K562 (cell line): ENCODE measurements at regions not wholly inside any gene's neighbourhood (a gene's known extent, or its start where the extent isn't known, plus 50 kb on each side); places are given as distances from the start of the nearest gene placed in this dataset.

Source experiments
- EZH2 ChIP-seq: IDR thresholded peaks from 2 replicates; pipeline ENCODE4 v1.6.1; 2012; ENCODE audit warnings: low read depth, mild to moderate bottlenecking, inconsistent platforms, low read length, borderline replicate concordance
- KAT7 ChIP-seq: sonication (generic); formaldehyde crosslinking; IDR thresholded peaks from 2 replicates; pipeline ENCODE4 v1.8.0; 2022; ENCODE audit warnings: missing genetic modification reagents, mild to moderate bottlenecking, borderline replicate concordance
- KDM1A ChIP-seq, 2 experiments: fragments of 450-650 bp; IDR thresholded peaks; 2 replicates each; pipeline ENCODE4 v1.6.1; 2016; ENCODE audit warnings: mild to moderate bottlenecking in 2 of 2
- MED1 ChIP-seq: sonication (generic); formaldehyde crosslinking; IDR thresholded peaks from 2 replicates; pipeline ENCODE4 v1.8.1; 2023; ENCODE audit warnings: missing genetic modification reagents, borderline replicate concordance
- NELFE ChIP-seq: IDR thresholded peaks from 2 replicates; pipeline ENCODE4 v1.6.1; 2011; ENCODE audit warnings: mild to moderate bottlenecking; ENCODE audit not compliant: insufficient read depth, insufficient read length
- NR2C1 ChIP-seq, 2 experiments: fragments of 450-650 bp; IDR thresholded peaks; 2 replicates each; pipeline ENCODE4 v1.6.1; 2017; ENCODE audit warnings: mild to moderate bottlenecking in 2 of 2, antibody characterized with exemption in 1 of 2, inconsistent platforms in 1 of 2, missing compliant biosample characterization in 1 of 2, missing genetic modification characterization in 1 of 2
- NUFIP1 ChIP-seq: fragments of 450-650 bp; IDR thresholded peaks from 2 replicates; pipeline ENCODE4 v1.6.1; 2018; ENCODE audit not compliant: partially characterized antibody
- SETDB1 ChIP-seq: IDR thresholded peaks from one replicate; pipeline ENCODE4 v1.6.1; 2012; ENCODE audit warnings: low read length, control low read depth, inconsistent platforms
- SIX5 ChIP-seq, 2 experiments: IDR thresholded peaks; 2 replicates each; pipeline ENCODE4 v1.6.1; 2011; ENCODE audit warnings: low read length in 2 of 2, borderline replicate concordance in 1 of 2, low read depth in 1 of 2, mild to moderate bottlenecking in 1 of 2, moderate library complexity in 1 of 2; ENCODE audit not compliant: insufficient read depth in 1 of 2
- TF ChIP-seq, protein P1 (sequence below): sonication (generic); formaldehyde crosslinking; IDR thresholded peaks from 2 replicates; pipeline ENCODE4 v1.9.0; 2022; ENCODE audit warnings: mild to moderate bottlenecking, missing genetic modification reagents

DNA sequence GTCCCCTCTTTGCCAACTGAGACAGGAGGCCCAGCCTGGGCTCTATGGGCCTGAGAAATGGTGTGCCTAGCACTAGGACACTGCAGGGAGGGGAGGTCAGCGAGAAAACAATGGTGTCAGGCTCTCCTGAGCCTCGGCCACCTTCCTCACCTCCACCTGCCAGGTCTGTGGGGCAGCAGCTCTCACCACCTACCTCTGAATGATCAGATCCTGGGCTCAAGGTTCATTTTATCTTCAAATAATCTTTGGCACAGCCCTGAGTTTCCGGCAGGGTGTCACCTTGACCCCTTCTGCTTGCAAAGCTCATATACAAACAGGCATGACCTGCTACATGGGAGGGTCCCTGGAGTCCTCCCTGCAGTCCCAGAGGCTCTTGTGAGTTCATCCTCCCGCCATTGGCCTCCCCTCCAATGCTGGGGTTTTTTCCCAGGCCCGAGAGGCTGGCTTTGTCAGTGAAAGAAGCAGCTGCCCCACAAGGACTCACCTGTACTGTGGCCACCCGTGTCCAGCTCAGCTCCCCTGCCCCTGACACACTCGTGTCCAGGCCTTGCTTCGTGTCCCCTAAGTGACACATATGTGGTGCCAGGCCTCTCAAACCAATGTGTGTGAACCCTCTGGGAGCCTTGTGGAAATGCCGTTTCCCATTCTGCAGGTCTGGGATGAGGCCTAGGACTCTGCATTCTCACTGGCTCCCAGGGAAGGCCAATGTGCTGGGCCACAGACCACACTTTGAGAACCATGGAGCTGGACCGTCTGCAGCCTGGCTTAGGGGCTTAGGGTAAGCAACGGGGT lies 176.8 kb upstream of the CIBAR2 start:
- TF ChIP-seq, protein P1, sequence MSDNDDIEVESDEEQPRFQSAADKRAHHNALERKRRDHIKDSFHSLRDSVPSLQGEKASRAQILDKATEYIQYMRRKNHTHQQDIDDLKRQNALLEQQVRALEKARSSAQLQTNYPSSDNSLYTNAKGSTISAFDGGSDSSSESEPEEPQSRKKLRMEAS (CRISPR knock-in tag), result no peak
- TF ChIP-seq EZH2 (no peak), SIX5 (IDR thresholded peaks at IDR 0.05; ENCODE audit: borderline replicate concordance in 1 of 2, insufficient read depth in 1 of 2, low read depth in 1 of 2, low read length in 2 of 2) (no peak), NELFE (no peak), NUFIP1 (no peak), MED1 (CRISPR knock-in tag) (no peak), KAT7 (CRISPR knock-in tag) (no peak), SETDB1 (no peak), KDM1A (IDR thresholded peaks at IDR 0.05) (no peak), NR2C1 (IDR thresholded peaks at IDR 0.05) (no peak), NR2C1 (tag; IDR thresholded peaks at IDR 0.05) (no peak)
